ENCODE measurements at regions not wholly inside any gene's neighbourhood (a gene's known extent, or its start where the extent isn't known, plus 50 kb on each side); places are given as distances from the start of the nearest gene placed in this dataset.
"Not testable (repeated sequence)": the region's sequence is repeated elsewhere in the genome, so short reads cannot be mapped to it uniquely, and the experiment has no call there.

- Histone ChIP-seq H3K27me3 (no peaks in the 10 kb centered on the region), H3K36me3 (no peaks in the 10 kb centered on the region), H3K27ac (no peak overlapping the region), H3K9me3 (no peaks in the 10 kb centered on the region), H3K4me3 (no peak overlapping the region), H3K4me1 (no peaks in the 10 kb centered on the region)
- intact Hi-C loops (cut with DNase I) = no loop called here
- DNase-seq = no peak
- no peak for TF ChIP-seq CTCF (IDR thresholded peaks at IDR 0.05)
- TF ChIP-seq POLR2A (IDR thresholded peaks at IDR 0.05) = no peak
- 17 to 23% methylated on average over 2 of the region's 2 CpGs for WGBS, 2 donors
Measured at GRCh38 chr10:55979203-55979602, 381.9 kb downstream of the ZWINT start.

GRCh38 chr10:55966101-55966500, 395.0 kb downstream of the ZWINT start:
- H3K27me3 ChIP-seq = no peaks in the 10 kb centered on the region
- TF ChIP-seq CTCF (IDR thresholded peaks at IDR 0.05) = no peak
- TF ChIP-seq POLR2A (IDR thresholded peaks at IDR 0.05) = no peak
- H3K4me1 ChIP-seq = no peaks in the 10 kb centered on the region
- H3K36me3 ChIP-seq = no peaks in the 10 kb centered on the region
- H3K27ac ChIP-seq = no peak overlapping the region
- 32 to 44% methylated on average over 2 of the region's 2 CpGs for WGBS, 2 donors
- no peak for DNase-seq
- H3K9me3 ChIP-seq = no peaks in the 10 kb centered on the region
- intact Hi-C loops (cut with DNase I) = no loop called here
- no peak overlapping the region for H3K4me3 ChIP-seq

DNA sequence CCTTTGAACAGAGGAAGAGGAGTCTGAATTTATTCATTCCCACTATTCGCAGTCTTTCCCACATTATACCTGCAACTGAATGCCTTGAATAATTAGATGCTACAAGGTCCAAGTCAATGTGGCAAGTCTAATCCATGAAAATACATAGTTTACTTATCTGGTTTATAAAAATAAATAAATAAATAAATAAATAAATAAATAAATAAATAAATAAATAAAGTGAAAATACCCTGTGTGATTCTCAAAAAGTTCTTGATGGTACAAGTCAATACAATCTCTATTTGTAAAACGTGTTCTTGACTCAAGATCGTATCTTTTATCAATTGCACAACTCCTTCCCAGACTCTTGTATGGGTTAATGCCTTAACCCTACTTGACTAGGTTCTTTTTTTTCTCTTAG, 417.7 kb downstream of the ZWINT start:
- intact Hi-C loops (cut with DNase I) = no loop called here
- no peak for TF ChIP-seq CTCF (IDR thresholded peaks at IDR 0.05)
- no peak for TF ChIP-seq POLR2A (IDR thresholded peaks at IDR 0.05)
- Histone ChIP-seq H3K27ac (no peak overlapping the region), H3K9me3 (no peaks in the 10 kb centered on the region), H3K36me3 (no peaks in the 10 kb centered on the region), H3K4me3 (no peak overlapping the region), H3K27me3 (no peaks in the 10 kb centered on the region), H3K4me1 (no peaks in the 10 kb centered on the region)
- no peak for DNase-seq
- WGBS, 2 donors = 71 to 77% methylated on average over 3 of the region's 3 CpGs

GRCh38 chr10:55929291-55929690, 431.8 kb downstream of the ZWINT start:
- intact Hi-C loops (cut with DNase I) = no loop called here
- H3K27ac ChIP-seq = no peak overlapping the region
- DNase-seq = no peak
- no peaks in the 10 kb centered on the region for H3K36me3 ChIP-seq
- 21 to 36% methylated on average over 1 of the region's 1 CpG for WGBS, 2 donors
- TF ChIP-seq POLR2A (IDR thresholded peaks at IDR 0.05) (no peak), CTCF (IDR thresholded peaks at IDR 0.05) (no peak)
- no peaks in the 10 kb centered on the region for H3K4me1 ChIP-seq
- H3K9me3 ChIP-seq = no peaks in the 10 kb centered on the region
- no peaks in the 10 kb centered on the region for H3K27me3 ChIP-seq
- H3K4me3 ChIP-seq = no peak overlapping the region

GRCh38 chr10:55899472-55900147, 461.4 kb downstream of the ZWINT start:
- H3K4me1 ChIP-seq; H3K9me3 ChIP-seq; DNase-seq; intact Hi-C loops (cut with DNase I); H3K4me3 ChIP-seq; H3K27ac ChIP-seq; H3K27me3 ChIP-seq; H3K36me3 ChIP-seq: not testable (repeated sequence)
- WGBS, 2 donors = 78 to 88% methylated on average over 12 to 18 of the region's 25 CpGs

DNA sequence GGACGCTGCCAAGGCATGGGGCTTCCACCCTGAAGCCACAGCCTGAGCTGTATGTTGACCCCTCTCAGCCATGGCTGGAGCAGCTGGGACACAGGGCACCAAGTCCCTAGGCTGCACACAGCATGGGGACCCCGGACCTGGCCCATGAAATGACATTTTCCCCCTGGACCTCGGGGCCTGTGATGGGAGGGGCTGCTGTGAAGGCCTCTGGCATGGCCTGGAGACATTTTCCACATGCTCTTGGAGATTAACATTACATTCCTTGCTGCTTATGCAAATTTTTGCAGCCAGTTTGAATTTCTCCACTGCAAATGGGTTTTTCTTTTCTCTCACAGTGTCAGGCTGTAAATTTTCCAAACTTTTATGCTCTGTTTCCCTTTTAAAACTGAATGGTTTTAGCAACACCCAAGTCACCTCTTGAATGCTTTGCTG, 463.6 kb downstream of the ZWINT start:
- Histone ChIP-seq H3K4me1 (no peaks in the 10 kb centered on the region), H3K27ac (no peak overlapping the region), H3K4me3 (no peak overlapping the region), H3K36me3 (no peaks in the 10 kb centered on the region), H3K9me3 (no peaks in the 10 kb centered on the region), H3K27me3 (no peaks in the 10 kb centered on the region)
- TF ChIP-seq CTCF (IDR thresholded peaks at IDR 0.05) = no peak
- no peak for TF ChIP-seq POLR2A (IDR thresholded peaks at IDR 0.05)
- intact Hi-C loops (cut with DNase I) = no loop called here
- 20 to 47% methylated on average over 2 to 3 of the region's 3 CpGs for WGBS, 2 donors
- no peak for DNase-seq

All from esophagus squamous epithelium (tissue), 5 donors.